ENCODE measurements at regions not wholly inside any gene's neighbourhood (a gene's known extent, or its start where the extent isn't known, plus 50 kb on each side); places are given as distances from the start of the nearest gene placed in this dataset.

DNA sequence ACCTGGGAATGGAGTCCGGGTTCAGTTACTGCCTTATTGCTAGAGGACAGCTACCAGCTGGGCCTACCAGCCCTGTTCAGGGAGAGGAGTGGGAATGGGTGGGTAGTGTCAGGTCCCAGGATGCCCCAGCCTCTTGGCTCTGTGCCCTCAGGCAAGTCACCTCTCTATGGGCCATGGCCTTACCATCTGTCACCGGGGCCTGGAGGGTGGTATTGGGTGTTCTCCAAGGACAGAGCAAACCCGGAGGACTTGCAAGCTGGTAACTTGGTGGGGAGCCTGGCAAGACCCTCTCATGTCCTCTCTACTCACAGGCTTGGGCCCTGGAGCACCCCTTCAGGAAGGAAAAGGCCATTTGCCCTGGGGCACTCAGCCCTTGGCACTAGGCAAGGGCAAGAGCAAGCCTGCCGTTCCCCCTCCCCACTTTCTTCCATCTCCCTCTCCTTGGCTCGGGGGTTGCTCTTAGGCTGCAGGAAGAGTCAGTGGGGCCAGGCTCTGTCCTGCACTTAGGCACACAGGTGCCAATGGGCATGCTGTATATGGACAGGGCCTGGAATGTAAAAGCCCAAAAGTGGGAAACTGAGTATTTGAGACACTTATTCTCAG is 170.0 kb upstream of the ZNF267 start:
- Mint-ChIP-seq H3K9me3 (no peaks in the 10 kb centered on the region), H3K4me3 (peak overlapping the region in 1 of 10 donors; percentile 14), H3K27me3 (no peaks in the 10 kb centered on the region), H3K27ac (peak overlapping the region in 1 of 10 donors; percentile 85), H3K4me1 (peaks cover 36 to 56% (median 45%) of the 10 kb centered on the region in 4 donors), H3K36me3 (peaks cover 0 to 63% (median 14%) of the 10 kb centered on the region in 3 donors)
- DNase-seq = no peak
- no peak for ATAC-seq
- POLR2A ChIA-PET = interaction anchor here (1.6 kb wide), 1 partner anchor 9 kb away, joined by 4 read pairs; a partner anchor contains a TSS

DNA sequence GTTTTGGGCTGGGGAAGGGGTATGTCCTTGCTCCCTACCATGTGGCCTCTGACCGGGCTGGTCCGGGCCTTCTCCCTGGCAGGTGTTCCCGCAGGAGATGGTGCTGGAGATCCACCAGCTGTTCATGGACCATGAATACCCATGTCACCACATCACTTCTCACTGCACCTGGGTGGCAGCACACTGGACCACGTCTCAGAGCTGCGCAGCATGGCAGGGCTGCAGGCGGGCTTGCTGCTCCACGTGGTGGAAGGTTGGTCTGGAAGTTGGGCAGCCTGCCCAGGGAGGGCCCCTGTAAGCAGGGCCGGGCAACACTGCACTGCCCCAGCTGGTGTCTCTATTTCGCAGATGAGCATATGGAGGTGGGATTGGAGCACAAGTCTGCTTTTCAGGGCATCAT is 169.5 kb upstream of the ZNF267 start:
- Mint-ChIP-seq H3K36me3 (peaks cover 0 to 68% (median 18%) of the 10 kb centered on the region in 3 donors), H3K27me3 (no peaks in the 10 kb centered on the region), H3K4me3 (no peak overlapping the region), H3K4me1 (peaks cover 38 to 61% (median 49%) of the 10 kb centered on the region in 4 donors), H3K27ac (peak overlapping the region in 2 of 10 donors; percentile 41 to 85), H3K9me3 (no peaks in the 10 kb centered on the region)
- ATAC-seq (no peak), DNase-seq (no peak)
- POLR2A ChIA-PET = interaction anchor here (1.6 kb wide), 1 partner anchor 9 kb away, joined by 4 read pairs; a partner anchor contains a TSS

GRCh38 chr16:31705371-31705770 is 168.2 kb upstream of the ZNF267 start:
- DNase-seq = no peak
- Mint-ChIP-seq H3K27me3 (no peaks in the 10 kb centered on the region), H3K4me1 (peaks cover 39 to 68% (median 49%) of the 10 kb centered on the region in 4 donors), H3K4me3 (no peak overlapping the region), H3K36me3 (peaks cover 0 to 72% (median 21%) of the 10 kb centered on the region in 3 donors), H3K9me3 (no peaks in the 10 kb centered on the region), H3K27ac (peak overlapping the region in 2 of 10 donors; percentile 62 to 80)
- POLR2A ChIA-PET = interaction anchor here (1.1 kb wide), 1 partner anchor 9 kb away, joined by 3 read pairs; no protein-coding TSS in a partner anchor
- no peak for ATAC-seq

DNA sequence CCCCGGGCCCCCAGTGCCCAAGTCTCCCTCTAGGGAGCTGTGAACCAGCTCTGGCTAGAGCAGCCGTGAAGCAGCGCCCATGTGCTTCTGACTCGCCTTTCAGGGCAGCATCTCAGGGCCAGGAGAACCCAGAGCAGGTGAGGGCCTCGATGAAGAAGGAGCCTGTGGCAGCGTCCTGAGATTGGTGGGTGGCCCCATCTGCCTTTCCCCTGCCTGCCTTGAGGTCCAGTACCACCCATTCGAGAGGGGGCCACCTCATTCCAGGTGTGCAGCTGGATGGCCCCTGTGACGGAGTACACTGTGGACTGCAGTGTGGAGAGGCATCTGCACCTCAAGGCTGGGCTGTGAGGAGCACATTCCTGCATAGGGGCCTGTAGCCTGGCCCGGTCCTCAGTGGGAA is 167.3 kb upstream of the ZNF267 start:
- POLR2A ChIA-PET = interaction anchor here (1.3 kb wide), 1 partner anchor 11 kb away, joined by 3 read pairs; no protein-coding TSS in a partner anchor
- Mint-ChIP-seq H3K4me1 (peaks cover 32 to 63% (median 46%) of the 10 kb centered on the region in 4 donors), H3K27ac (no peak overlapping the region), H3K36me3 (peaks cover 0 to 72% (median 21%) of the 10 kb centered on the region in 3 donors), H3K4me3 (no peak overlapping the region), H3K9me3 (no peaks in the 10 kb centered on the region), H3K27me3 (no peaks in the 10 kb centered on the region)
- no peak for DNase-seq
- no peak for ATAC-seq

DNA sequence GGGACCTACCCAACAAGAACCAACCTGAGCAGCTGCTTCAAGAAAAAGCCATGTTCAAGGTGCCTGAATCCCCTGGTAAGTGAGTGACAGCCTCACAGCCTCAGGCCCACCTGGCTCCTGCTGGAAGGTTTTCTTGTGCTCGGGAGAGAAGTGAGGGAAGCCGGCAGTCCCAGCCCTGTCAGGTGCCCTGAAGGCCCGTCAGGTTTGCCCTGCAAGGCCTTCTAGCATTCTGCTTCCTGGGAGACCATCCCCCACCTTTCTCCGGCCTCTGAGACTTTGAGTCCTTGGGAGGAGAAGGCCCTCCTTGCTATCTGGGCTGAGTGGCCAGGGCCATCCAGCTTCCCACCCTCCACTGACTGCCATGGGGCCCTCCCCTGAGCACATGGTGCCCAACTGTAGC is 166.7 kb upstream of the ZNF267 start:
- H3K27ac Mint-ChIP-seq = peak overlapping the region in 2 of 10 donors; percentile 6 to 63

DNA sequence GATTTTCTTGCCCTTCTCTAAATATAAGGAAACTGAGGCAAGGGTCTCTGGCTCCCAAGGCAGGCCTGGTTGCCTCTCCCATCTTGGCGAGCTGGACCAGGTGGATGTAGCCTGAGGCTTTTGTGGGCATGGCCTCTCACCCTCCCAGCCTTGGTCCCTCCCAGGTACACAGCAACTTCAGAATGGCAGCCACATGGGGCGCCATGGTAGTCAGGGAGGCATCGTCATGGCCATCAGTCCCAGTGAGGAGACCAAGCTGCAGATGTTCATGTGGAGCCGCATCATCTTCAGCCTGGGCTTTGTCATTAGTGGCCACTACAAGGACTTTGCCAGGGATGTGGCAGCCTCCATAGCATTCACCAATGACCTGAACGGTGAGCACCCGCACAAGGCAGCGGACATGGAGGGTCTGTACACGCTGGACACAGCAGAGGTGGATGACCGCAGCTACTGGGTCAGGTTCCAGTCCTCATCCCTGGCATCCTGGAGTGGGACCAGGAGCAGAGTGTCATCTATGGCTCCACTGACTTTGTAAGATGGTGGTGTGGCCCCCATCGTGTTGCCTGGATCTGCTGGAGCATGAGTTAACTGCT is 165.8 kb upstream of the ZNF267 start:
- Mint-ChIP-seq H3K4me3 (peak overlapping the region in 3 of 10 donors; percentile 14 to 60 (median 22)), H3K36me3 (peaks cover 0 to 61% (median 21%) of the 10 kb centered on the region in 3 donors), H3K27me3 (no peaks in the 10 kb centered on the region), H3K4me1 (peaks cover 23 to 57% (median 41%) of the 10 kb centered on the region in 4 donors), H3K27ac (peak overlapping the region in 7 of 10 donors; percentile 41 to 99 (median 69)), H3K9me3 (no peaks in the 10 kb centered on the region)
- no peak for DNase-seq
- no peak for ATAC-seq
- POLR2A ChIA-PET = no interaction called here

More for the DNA sequence above, 166.7 kb upstream of the ZNF267 start:
- POLR2A ChIA-PET = interaction anchor here (0.7 to 1.3 kb wide), 2 partner anchors 12 to 1928 kb away, joined by 3 to 4 read pairs; no protein-coding TSS in a partner anchor
- ATAC-seq = no peak
- no peak for DNase-seq
- peaks cover 0 to 71% (median 21%) of the 10 kb centered on the region in 3 donors for H3K36me3 Mint-ChIP-seq
- peak overlapping the region in 1 of 10 donors; percentile 10 for H3K4me3 Mint-ChIP-seq
- H3K27me3 Mint-ChIP-seq = no peaks in the 10 kb centered on the region
- H3K9me3 Mint-ChIP-seq = no peaks in the 10 kb centered on the region
- peaks cover 26 to 60% (median 43%) of the 10 kb centered on the region in 4 donors for H3K4me1 Mint-ChIP-seq

DNA sequence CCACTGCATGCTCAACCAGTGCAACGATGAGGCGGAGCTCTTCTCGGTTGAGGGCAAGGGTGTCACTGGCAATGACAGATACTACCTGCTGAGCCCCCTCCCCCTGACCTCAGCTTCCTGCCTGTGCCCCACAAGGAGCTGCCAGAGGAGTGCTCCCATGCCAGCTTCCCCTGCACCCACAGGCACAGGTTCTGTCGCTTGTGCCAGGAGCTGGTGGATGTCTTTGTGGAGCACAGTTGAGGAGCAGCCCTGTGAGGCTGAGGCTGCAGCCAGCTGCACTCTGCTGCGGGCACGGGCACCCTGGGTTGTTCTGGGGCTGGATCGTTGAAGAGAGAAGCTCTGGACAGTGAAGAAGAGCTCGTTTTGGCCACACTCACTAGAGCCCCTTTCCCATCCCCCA is 165.3 kb upstream of the ZNF267 start:
- Mint-ChIP-seq H3K9me3 (no peaks in the 10 kb centered on the region), H3K36me3 (peaks cover 0 to 56% (median 21%) of the 10 kb centered on the region in 3 donors), H3K27ac (peak overlapping the region; percentile 31 to 99 (median 72)), H3K27me3 (no peaks in the 10 kb centered on the region), H3K4me1 (peaks cover 23 to 60% (median 41%) of the 10 kb centered on the region in 4 donors), H3K4me3 (peak overlapping the region in 4 of 10 donors; percentile 3 to 60 (median 16))
- peak in 1 of 2 donors; percentile 30 for ATAC-seq
- peak in 4 of 10 donors; percentile 24 to 70 (median 50) for DNase-seq
- POLR2A ChIA-PET = interaction anchor here (0.9 kb wide), 1 partner anchor 161 kb away, joined by 3 read pairs; no protein-coding TSS in a partner anchor

DNA sequence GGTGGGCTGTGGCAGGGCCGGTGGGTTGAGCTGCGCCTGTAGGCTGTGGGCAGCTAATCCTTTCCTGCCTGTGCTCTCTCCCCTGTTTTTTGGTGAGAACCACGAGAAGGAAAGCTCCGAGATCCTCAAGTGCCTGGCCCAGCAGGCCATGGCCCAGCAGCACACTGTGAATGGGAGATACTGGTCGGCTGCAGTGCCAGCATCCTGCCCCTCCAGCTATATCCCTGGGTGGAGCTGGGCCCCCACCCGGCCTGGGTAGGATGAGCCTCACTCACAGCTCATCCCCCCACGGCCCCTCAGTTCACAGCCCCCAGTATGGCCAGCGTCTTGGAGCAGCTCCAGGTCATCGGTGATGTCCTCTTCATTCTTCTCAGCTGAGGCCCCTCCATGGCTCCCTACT is 164.4 kb upstream of the ZNF267 start:
- Mint-ChIP-seq H3K27ac (peak overlapping the region in 8 of 10 donors; percentile 41 to 99 (median 83)), H3K4me1 (peaks cover 28 to 65% (median 43%) of the 10 kb centered on the region in 4 donors), H3K36me3 (peaks cover 0 to 48% (median 21%) of the 10 kb centered on the region in 3 donors), H3K4me3 (peak overlapping the region in 5 of 10 donors; percentile 13 to 67 (median 22)), H3K27me3 (no peaks in the 10 kb centered on the region), H3K9me3 (no peaks in the 10 kb centered on the region)
- ATAC-seq = no peak
- POLR2A ChIA-PET = interaction anchor here (0.5 to 0.9 kb wide), 2 partner anchors 160 to 590 kb away, joined by 3 read pairs; no protein-coding TSS in a partner anchor
- DNase-seq = no peak

GRCh38 chr16:31710134-31710533 is 163.5 kb upstream of the ZNF267 start:
- ATAC-seq = no peak

GRCh38 chr16:31710880-31711279 is 162.7 kb upstream of the ZNF267 start:
- DNase-seq = no peak
- POLR2A ChIA-PET = interaction anchor here (0.9 to 1.2 kb wide), 2 partner anchors 15 to 251 kb away, joined by 3 to 4 read pairs; partner anchors contain the start of gene ARMC5
- H3K27ac Mint-ChIP-seq = peak overlapping the region in 4 of 10 donors; percentile 52 to 99 (median 82)

More at GRCh38 chr16:31710134-31710533, 163.5 kb upstream of the ZNF267 start:
- DNase-seq = no peak
- H3K4me1 Mint-ChIP-seq = peaks cover 38 to 75% (median 52%) of the 10 kb centered on the region in 4 donors
- peak overlapping the region in 6 of 10 donors; percentile 36 to 99 (median 67) for H3K27ac Mint-ChIP-seq
- H3K4me3 Mint-ChIP-seq = no peak overlapping the region
- H3K9me3 Mint-ChIP-seq = no peaks in the 10 kb centered on the region
- peaks cover 0 to 40% (median 19%) of the 10 kb centered on the region in 3 donors for H3K36me3 Mint-ChIP-seq
- H3K27me3 Mint-ChIP-seq = no peaks in the 10 kb centered on the region
- POLR2A ChIA-PET = interaction anchor here (1.2 kb wide), 1 partner anchor 14 kb away, joined by 4 read pairs; no protein-coding TSS in a partner anchor

GRCh38 chr16:31711344-31711845 is 162.2 kb upstream of the ZNF267 start:
- Mint-ChIP-seq H3K4me1 (peaks cover 47 to 81% (median 59%) of the 10 kb centered on the region in 4 donors), H3K27ac (peak overlapping the region in 4 of 10 donors; percentile 48 to 99 (median 84)), H3K9me3 (no peaks in the 10 kb centered on the region), H3K27me3 (no peaks in the 10 kb centered on the region), H3K36me3 (peaks cover 0 to 38% (median 15%) of the 10 kb centered on the region in 3 donors), H3K4me3 (peak overlapping the region in 3 of 10 donors; percentile 49 to 100 (median 100))
- no peak for ATAC-seq
- DNase-seq = peak in 1 of 10 donors; percentile 20
- POLR2A ChIA-PET = interaction anchor here (0.9 to 2.4 kb wide), 2 partner anchors 203 to 252 kb away, joined by 3 to 11 read pairs; partner anchors contain the start of genes ARMC5 and RUSF1

More at GRCh38 chr16:31710880-31711279, 162.7 kb upstream of the ZNF267 start:
- H3K4me1 Mint-ChIP-seq = peaks cover 45 to 81% (median 56%) of the 10 kb centered on the region in 4 donors
- no peaks in the 10 kb centered on the region for H3K9me3 Mint-ChIP-seq
- no peak for ATAC-seq
- H3K4me3 Mint-ChIP-seq = peak overlapping the region in 1 of 10 donors; percentile 45
- H3K36me3 Mint-ChIP-seq = peaks cover 0 to 38% (median 17%) of the 10 kb centered on the region in 3 donors
- H3K27me3 Mint-ChIP-seq = no peaks in the 10 kb centered on the region

- no peaks in the 10 kb centered on the region for H3K9me3 Mint-ChIP-seq
- H3K27ac Mint-ChIP-seq = peak overlapping the region in 9 of 10 donors; percentile 25 to 99 (median 75)
- ATAC-seq (no peak), DNase-seq (peak in 1 of 10 donors; percentile 18)
- no peaks in the 10 kb centered on the region for H3K27me3 Mint-ChIP-seq
- H3K4me3 Mint-ChIP-seq = peak overlapping the region in 9 of 10 donors; percentile 20 to 100 (median 74)
- H3K36me3 Mint-ChIP-seq = peaks cover 0 to 31% (median 17%) of the 10 kb centered on the region in 3 donors
- POLR2A ChIA-PET = interaction anchor here (0.6 to 2.8 kb wide), 8 partner anchors 11 to 251 kb away, joined by 3 to 26 read pairs (median 5); partner anchors contain the start of gene RUSF1
- peaks cover 44 to 79% (median 63%) of the 10 kb centered on the region in 4 donors for H3K4me1 Mint-ChIP-seq
These were observed 161.5 kb upstream of the ZNF267 start for GRCh38 chr16:31712064-31712540.
